ENCODE measurements at regions not wholly inside any gene's neighbourhood (a gene's known extent, or its start where the extent isn't known, plus 50 kb on each side); places are given as distances from the start of the nearest gene placed in this dataset.

DNA sequence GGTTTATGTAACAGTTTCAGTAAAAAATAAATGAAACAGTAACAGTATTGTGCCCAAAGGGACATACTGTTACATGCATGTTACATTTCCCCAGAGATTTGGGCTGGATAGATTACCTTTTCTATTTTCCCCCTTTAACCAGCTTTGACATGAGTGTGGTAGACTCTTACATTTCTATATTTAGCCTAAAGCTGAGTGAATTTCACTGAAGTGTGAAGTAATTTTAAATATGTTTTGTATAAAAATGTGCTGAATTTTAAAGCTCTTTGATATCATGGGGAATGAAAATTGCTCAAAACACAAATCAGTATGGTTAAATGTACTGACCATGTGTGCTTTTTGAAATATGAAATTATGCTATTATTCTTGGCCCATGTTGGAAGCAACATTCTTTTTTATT lies 122.3 kb upstream of the CDH10 start:
- TF ChIP-seq, protein P1, sequence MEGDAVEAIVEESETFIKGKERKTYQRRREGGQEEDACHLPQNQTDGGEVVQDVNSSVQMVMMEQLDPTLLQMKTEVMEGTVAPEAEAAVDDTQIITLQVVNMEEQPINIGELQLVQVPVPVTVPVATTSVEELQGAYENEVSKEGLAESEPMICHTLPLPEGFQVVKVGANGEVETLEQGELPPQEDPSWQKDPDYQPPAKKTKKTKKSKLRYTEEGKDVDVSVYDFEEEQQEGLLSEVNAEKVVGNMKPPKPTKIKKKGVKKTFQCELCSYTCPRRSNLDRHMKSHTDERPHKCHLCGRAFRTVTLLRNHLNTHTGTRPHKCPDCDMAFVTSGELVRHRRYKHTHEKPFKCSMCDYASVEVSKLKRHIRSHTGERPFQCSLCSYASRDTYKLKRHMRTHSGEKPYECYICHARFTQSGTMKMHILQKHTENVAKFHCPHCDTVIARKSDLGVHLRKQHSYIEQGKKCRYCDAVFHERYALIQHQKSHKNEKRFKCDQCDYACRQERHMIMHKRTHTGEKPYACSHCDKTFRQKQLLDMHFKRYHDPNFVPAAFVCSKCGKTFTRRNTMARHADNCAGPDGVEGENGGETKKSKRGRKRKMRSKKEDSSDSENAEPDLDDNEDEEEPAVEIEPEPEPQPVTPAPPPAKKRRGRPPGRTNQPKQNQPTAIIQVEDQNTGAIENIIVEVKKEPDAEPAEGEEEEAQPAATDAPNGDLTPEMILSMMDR (IDR thresholded peaks at IDR 0.05; ENCODE audit: low read depth, low read length), result no peak
- TF ChIP-seq MYC (IDR thresholded peaks at IDR 0.05; ENCODE audit: low read depth, low read length) (no peak), POLR2A (IDR thresholded peaks at IDR 0.05; ENCODE audit: extremely low read depth, insufficient read length) (no peak), MAX (IDR thresholded peaks at IDR 0.05; ENCODE audit: low read depth, low read length) (no peak)
- DNase-seq (ENCODE audit: low read depth), result no peak
- no peak overlapping the region for H3K4me3 ChIP-seq (ENCODE audit: low read depth, low read length)

GRCh38 chr5:24765219-24765618 lies 120.4 kb upstream of the CDH10 start:
- DNase-seq (ENCODE audit: low read depth), result no peak
- TF ChIP-seq MAX (IDR thresholded peaks at IDR 0.05; ENCODE audit: low read depth, low read length), result no peak
- TF ChIP-seq, protein P1 (IDR thresholded peaks at IDR 0.05; ENCODE audit: low read depth, low read length), result no peak
- no peak overlapping the region for H3K4me3 ChIP-seq (ENCODE audit: low read depth, low read length)

GRCh38 chr5:24750355-24750754 lies 105.6 kb upstream of the CDH10 start:
- no peak for DNase-seq (ENCODE audit: low read depth)
- no peak overlapping the region for H3K4me3 ChIP-seq (ENCODE audit: low read depth, low read length)
- no peak for TF ChIP-seq POLR2A (IDR thresholded peaks at IDR 0.05; ENCODE audit: extremely low read depth, insufficient read length)
- TF ChIP-seq, protein P1 (IDR thresholded peaks at IDR 0.05; ENCODE audit: low read depth, low read length), result no peak
- no peak for TF ChIP-seq MYC (IDR thresholded peaks at IDR 0.05; ENCODE audit: low read depth, low read length)
- no peak for TF ChIP-seq MAX (IDR thresholded peaks at IDR 0.05; ENCODE audit: low read depth, low read length)

DNA sequence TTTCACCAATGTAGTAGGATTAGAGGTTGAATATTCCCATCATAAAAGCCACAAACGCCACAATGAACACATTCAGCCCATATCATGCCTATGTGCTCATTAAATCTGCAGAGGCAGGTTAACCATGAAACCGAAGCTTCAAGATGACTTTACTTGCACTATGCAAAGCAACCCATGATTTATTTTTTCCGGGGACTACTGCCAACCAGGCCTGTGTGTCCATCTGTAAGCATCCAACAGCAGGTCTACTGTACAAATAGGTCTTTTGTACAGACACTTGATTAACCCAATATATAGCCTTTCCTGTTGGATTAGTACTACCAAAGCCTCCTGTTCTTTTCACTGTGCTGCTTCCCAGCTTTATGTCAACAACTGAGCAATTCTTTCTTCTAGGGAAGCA lies 104.9 kb upstream of the CDH10 start:
- no peak for DNase-seq (ENCODE audit: low read depth)
- H3K4me3 ChIP-seq (ENCODE audit: low read depth, low read length), result no peak overlapping the region
- TF ChIP-seq MAX (IDR thresholded peaks at IDR 0.05; ENCODE audit: low read depth, low read length), result no peak

- TF ChIP-seq, protein P1 (IDR thresholded peaks at IDR 0.05; ENCODE audit: low read depth, low read length), result no peak
- TF ChIP-seq POLR2A (IDR thresholded peaks at IDR 0.05; ENCODE audit: extremely low read depth, insufficient read length) (no peak), MAX (IDR thresholded peaks at IDR 0.05; ENCODE audit: low read depth, low read length) (no peak)
- no peak for DNase-seq (ENCODE audit: low read depth)
- no peak overlapping the region for H3K4me3 ChIP-seq (ENCODE audit: low read depth, low read length)
These were observed 102.5 kb upstream of the CDH10 start for GRCh38 chr5:24747327-24747726.

DNA sequence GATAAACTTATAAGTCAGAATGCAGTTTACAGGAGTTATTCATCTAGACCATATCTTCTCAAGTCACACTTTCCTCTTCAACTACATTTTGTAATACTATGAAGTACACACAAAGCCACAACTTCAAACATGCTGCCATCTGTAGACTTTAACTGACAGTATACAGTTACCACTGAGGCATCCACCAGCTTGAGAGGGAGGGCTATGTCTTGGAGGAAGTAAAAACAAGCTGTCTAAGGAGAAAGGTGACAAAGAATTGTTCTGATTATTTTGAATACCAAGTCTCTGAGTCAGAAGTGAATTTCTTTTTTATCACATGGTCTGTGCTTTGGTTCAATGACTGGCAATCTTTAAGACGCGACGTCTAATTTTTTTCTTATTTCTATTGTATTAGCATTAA lies 97.6 kb upstream of the CDH10 start:
- H3K4me3 ChIP-seq (ENCODE audit: low read depth, low read length), result no peak overlapping the region
- DNase-seq (ENCODE audit: low read depth), result no peak
- TF ChIP-seq POLR2A (IDR thresholded peaks at IDR 0.05; ENCODE audit: extremely low read depth, insufficient read length) (no peak), MYC (IDR thresholded peaks at IDR 0.05; ENCODE audit: low read depth, low read length) (no peak), MAX (IDR thresholded peaks at IDR 0.05; ENCODE audit: low read depth, low read length) (no peak)
- TF ChIP-seq, protein P1 (IDR thresholded peaks at IDR 0.05; ENCODE audit: low read depth, low read length), result no peak

Measured in NB4 (cell line).